HEK293 (cell line): ENCODE measurements at regions not wholly inside any gene's neighbourhood (a gene's known extent, or its start where the extent isn't known, plus 50 kb on each side); places are given as distances from the start of the nearest gene placed in this dataset.

Experiments used
- CTCF ChIA-PET: fragments of 350-600 bp; formaldehyde crosslinking; extraction: SDS; loops from one replicate; lab custom pipeline; 2021; ENCODE audit warnings: antibody characterized with exemption; lab: Yijun Ruan, JAX
- POLR2A ChIA-PET: fragments of 300-600 bp; formaldehyde crosslinking; extraction: SDS; loops from one replicate; lab custom pipeline; 2020; ENCODE audit warnings: antibody characterized with exemption, inconsistent platforms; lab: Yijun Ruan, JAX
- H3K27ac ChIP-seq: fragments of 200-500 bp; sonication (Bioruptor generic); 2 replicates; pipeline ENCODE4 v1.5.1; 2014; ENCODE audit warnings: low read depth, low read length, control low read depth, inconsistent platforms; ENCODE audit errors: extremely low read depth
- H3K36me3 ChIP-seq, 2 experiments: fragments of 200-500 bp in 1 of 2; sonication (Bioruptor generic) in 1 of 2; 1 replicate in 1 of 2; 2 replicates in 1 of 2; pipeline ENCODE4 v1.5.1; 2014 to 2017; ENCODE audit warnings: inconsistent platforms in 2 of 2, low read length in 2 of 2; ENCODE audit not compliant: control insufficient read depth in 2 of 2, insufficient read depth in 1 of 2
- H3K4me1 ChIP-seq: fragments of 200-500 bp; sonication (Bioruptor generic); 2 replicates; pipeline ENCODE4 v1.5.1; 2014; ENCODE audit warnings: mild to moderate bottlenecking, low read length, inconsistent platforms; ENCODE audit not compliant: control insufficient read depth, insufficient read depth
- H3K4me3 ChIP-seq: 2 replicates; pipeline ENCODE4 v1.5.1; 2011; ENCODE audit warnings: low read depth, mild to moderate bottlenecking, control low read depth, low read length, moderate library complexity
- H3K9me3 ChIP-seq: fragments of 200-500 bp; sonication (Bioruptor generic); 2 replicates; pipeline ENCODE4 v1.5.1; 2014; ENCODE audit warnings: low read depth, low read length, inconsistent platforms; ENCODE audit not compliant: control insufficient read depth, insufficient read depth
- CTCF ChIP-seq: fragments of 450-650 bp; formaldehyde crosslinking; IDR thresholded peaks from 2 replicates; pipeline ENCODE4 v1.5.1; 2016; ENCODE audit warnings: missing biosample characterization, missing genetic modification characterization
- OSR2 ChIP-seq: fragments of 450-650 bp; formaldehyde crosslinking; IDR thresholded peaks from 2 replicates; pipeline ENCODE4 v1.5.1; 2016; ENCODE audit warnings: missing biosample characterization, missing genetic modification characterization
- PRDM10 ChIP-seq: fragments of 450-650 bp; formaldehyde crosslinking; IDR thresholded peaks from 2 replicates; pipeline ENCODE4 v1.5.1; 2016; ENCODE audit warnings: missing biosample characterization, missing genetic modification characterization
- RBAK ChIP-seq: fragments of 450-650 bp; formaldehyde crosslinking; IDR thresholded peaks from 2 replicates; pipeline ENCODE4 v1.5.1; 2016; ENCODE audit warnings: missing biosample characterization, missing genetic modification characterization
- SP7 ChIP-seq: fragments of 450-650 bp; formaldehyde crosslinking; IDR thresholded peaks from 2 replicates; pipeline ENCODE4 v1.5.1; 2016; ENCODE audit warnings: missing biosample characterization, missing genetic modification characterization
- TSHZ1 ChIP-seq: fragments of 450-650 bp; formaldehyde crosslinking; IDR thresholded peaks from 2 replicates; pipeline ENCODE4 v1.5.1; 2016; ENCODE audit warnings: missing biosample characterization, missing genetic modification characterization, borderline replicate concordance
- ZNF10 ChIP-seq: fragments of 450-650 bp; formaldehyde crosslinking; IDR thresholded peaks from 2 replicates; pipeline ENCODE4 v1.5.1; 2017; ENCODE audit warnings: missing biosample characterization, missing genetic modification characterization
- ZNF175 ChIP-seq: fragments of 450-650 bp; formaldehyde crosslinking; IDR thresholded peaks from 2 replicates; pipeline ENCODE4 v1.5.1; 2016; ENCODE audit warnings: missing biosample characterization, missing genetic modification characterization
- ZNF18 ChIP-seq: fragments of 450-650 bp; formaldehyde crosslinking; IDR thresholded peaks from 2 replicates; pipeline ENCODE4 v1.5.1; 2016; ENCODE audit warnings: missing biosample characterization, missing genetic modification characterization
- ZNF19 ChIP-seq: fragments of 450-650 bp; formaldehyde crosslinking; IDR thresholded peaks from 2 replicates; pipeline ENCODE4; 2016; ENCODE audit warnings: missing biosample characterization, missing genetic modification characterization, low read depth
- ZNF221 ChIP-seq: fragments of 450-650 bp; formaldehyde crosslinking; IDR thresholded peaks from 2 replicates; pipeline ENCODE4 v1.5.1; 2017; ENCODE audit warnings: missing biosample characterization, missing genetic modification characterization, borderline replicate concordance
- ZNF23 ChIP-seq: fragments of 450-650 bp; formaldehyde crosslinking; IDR thresholded peaks from 2 replicates; pipeline ENCODE4 v1.5.1; 2016; ENCODE audit warnings: missing biosample characterization, missing genetic modification characterization, borderline replicate concordance
- ZNF341 ChIP-seq: fragments of 450-650 bp; formaldehyde crosslinking; IDR thresholded peaks from 2 replicates; pipeline ENCODE4; 2016; ENCODE audit warnings: low read depth, missing biosample characterization, missing genetic modification characterization
- ZNF37A ChIP-seq: fragments of 450-650 bp; IDR thresholded peaks from 2 replicates; pipeline ENCODE4 v1.5.1; 2018; ENCODE audit warnings: missing biosample characterization, missing genetic modification characterization
- ZNF426 ChIP-seq: fragments of 450-650 bp; formaldehyde crosslinking; IDR thresholded peaks from 2 replicates; pipeline ENCODE4 v1.5.1; 2017; ENCODE audit warnings: missing biosample characterization, missing genetic modification characterization, mild to moderate bottlenecking, inconsistent platforms, moderate library complexity
- ZNF623 ChIP-seq: fragments of 450-650 bp; formaldehyde crosslinking; IDR thresholded peaks from 2 replicates; pipeline ENCODE4 v1.5.1; 2016; ENCODE audit warnings: missing biosample characterization, missing genetic modification characterization
- ZNF670 ChIP-seq: fragments of 450-650 bp; formaldehyde crosslinking; IDR thresholded peaks from 2 replicates; pipeline ENCODE4 v1.5.1; 2016; ENCODE audit warnings: missing biosample characterization, missing genetic modification characterization, low read depth

- ChIA-PET CTCF (interaction anchor here (1.0 kb wide), 2 partner anchors 11 to 44 kb away, joined by 3 to 5 read pairs; no protein-coding TSS in a partner anchor), POLR2A (no interaction called here)
- TF ChIP-seq ZNF341 (tag by site-specific recombination) (no peak), ZNF37A (tag by site-specific recombination) (no peak), PRDM10 (tag by site-specific recombination) (peak; percentile 37; the same call in 1 of the 2 replicates)
- Histone ChIP-seq H3K27ac (no peak overlapping the region), H3K4me1 (no peaks in the 10 kb centered on the region), H3K36me3 (no peaks in the 10 kb centered on the region), H3K9me3 (no peaks in the 10 kb centered on the region), H3K4me3 (no peak overlapping the region)
Observed at GRCh38 chr20:21027569-21027968, 78.6 kb downstream of the LINC00237 start.

- POLR2A ChIA-PET = no interaction called here
Observed at GRCh38 chr20:21026951-21027350, 79.2 kb downstream of the LINC00237 start.

GRCh38 chr20:21024420-21024819, 81.7 kb downstream of the LINC00237 start:
- POLR2A ChIA-PET = no interaction called here
- Histone ChIP-seq H3K27ac (no peak overlapping the region), H3K4me3 (no peak overlapping the region), H3K9me3 (no peaks in the 10 kb centered on the region), H3K36me3 (no peaks in the 10 kb centered on the region), H3K4me1 (no peaks in the 10 kb centered on the region)
- no peak for TF ChIP-seq ZNF221
- no peak for TF ChIP-seq ZNF18 (tag by site-specific recombination)
- no peak for TF ChIP-seq ZNF19
- TF ChIP-seq CTCF (tag by site-specific recombination) = no peak
- TF ChIP-seq ZNF623 = no peak
- CTCF ChIA-PET = no interaction called here

More at GRCh38 chr20:21026951-21027350, 79.2 kb downstream of the LINC00237 start:
- Histone ChIP-seq H3K27ac (no peak overlapping the region), H3K9me3 (no peaks in the 10 kb centered on the region), H3K36me3 (no peaks in the 10 kb centered on the region), H3K4me3 (no peak overlapping the region), H3K4me1 (no peaks in the 10 kb centered on the region)
- CTCF ChIA-PET = interaction anchor here (1.0 kb wide), 2 partner anchors 10 to 43 kb away, joined by 3 to 5 read pairs; no protein-coding TSS in a partner anchor
- no peak for TF ChIP-seq RBAK (tag by site-specific recombination)
- 0 out of 2 replicates have a peak, but pooled peaks have one; percentile 9 for TF ChIP-seq OSR2 (tag by site-specific recombination)

GRCh38 chr20:21022925-21023324, 83.2 kb downstream of the LINC00237 start:
- ChIA-PET POLR2A (no interaction called here), CTCF (interaction anchor here (0.5 kb wide), 1 partner anchor 45 kb away, joined by 3 read pairs; no protein-coding TSS in a partner anchor)
- Histone ChIP-seq H3K4me1 (no peaks in the 10 kb centered on the region), H3K36me3 (no peaks in the 10 kb centered on the region), H3K9me3 (no peaks in the 10 kb centered on the region), H3K27ac (no peak overlapping the region), H3K4me3 (no peak overlapping the region)
- TF ChIP-seq ZNF10 (no peak), SP7 (tag by site-specific recombination) (no peak), TSHZ1 (no peak), ZNF175 (tag by site-specific recombination) (no peak), ZNF670 (tag by site-specific recombination) (no peak), ZNF23 (tag by site-specific recombination) (no peak), ZNF426 (tag by site-specific recombination) (no peak)
